ENCODE measurements at regions not wholly inside any gene's neighbourhood (a gene's known extent, or its start where the extent isn't known, plus 50 kb on each side); places are given as distances from the start of the nearest gene placed in this dataset.

GRCh38 chr12:4051596-4051995 lies 178.4 kb upstream of the PARP11 start:
- TF ChIP-seq CTCF (IDR thresholded peaks at IDR 0.05) (no peak), POLR2AphosphoS5 (IDR thresholded peaks at IDR 0.05) (no peak)

Data from suprapubic skin (tissue), 3 donors.